ENCODE measurements at regions not wholly inside any gene's neighbourhood (a gene's known extent, or its start where the extent isn't known, plus 50 kb on each side); places are given as distances from the start of the nearest gene placed in this dataset.

DNA sequence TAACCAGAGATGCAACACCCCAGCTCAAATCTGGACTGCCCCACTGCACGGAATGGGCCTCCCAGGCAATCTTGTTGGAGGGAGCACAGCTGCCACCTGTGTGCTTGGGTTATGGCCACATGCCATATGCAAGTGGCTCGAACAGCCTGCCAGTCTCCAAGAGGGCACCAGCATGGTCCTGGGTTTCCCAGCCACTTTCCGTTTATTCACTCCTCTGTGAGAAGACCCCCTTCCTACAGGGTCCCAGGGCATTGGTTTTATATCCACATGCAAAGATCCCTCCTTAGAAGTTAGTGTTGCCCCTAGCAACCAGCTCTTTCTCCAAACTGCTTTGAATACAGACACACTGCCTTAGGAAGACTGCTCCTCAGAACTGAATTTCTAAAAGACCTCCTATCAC, 487.8 kb downstream of the BUD13 start:
- no CpG with 5 or more reads among the region's 3 CpGs for WGBS, 2 donors (ENCODE audit: extremely low coverage in 2 of 2, insufficient read length in 2 of 2, insufficient replicate concordance in 1 of 2)
- Histone ChIP-seq H2BK15ac (ENCODE audit: low read length) (no peak overlapping the region), H3K4ac (ENCODE audit: low read length) (no peak overlapping the region), H3K18ac (ENCODE audit: low read length) (no peak overlapping the region), H4K8ac (ENCODE audit: low read depth, low read length) (no peak overlapping the region), H3K79me1 (ENCODE audit: low read depth, low read length) (no peaks in the 10 kb centered on the region), H3K23ac (ENCODE audit: low read depth, low read length, poor library complexity) (no peak overlapping the region), H2BK12ac (ENCODE audit: low read length) (no peak overlapping the region), H3K9ac (ENCODE audit: low read depth, low read length, poor library complexity) (no peak overlapping the region), H4K91ac (ENCODE audit: low read depth, low read length, poor library complexity) (no peak overlapping the region), H3K4me2 (ENCODE audit: insufficient read depth, low read length, poor library complexity, severe bottlenecking) (no peak overlapping the region), H3K4me1 (ENCODE audit: control insufficient read depth in 2 of 2, insufficient read depth in 1 of 2, low read depth in 1 of 2, low read length in 2 of 2) (peaks cover 0 to 2% of the 10 kb centered on the region in 2 donors), H3K9me3 (replicated peaks in 1 of 2; ENCODE audit: control insufficient read depth in 2 of 2, insufficient read depth in 1 of 2, low read depth in 1 of 2, low read length in 2 of 2) (no peaks in the 10 kb centered on the region), H3K27ac (replicated peaks; ENCODE audit: low read length) (no peak overlapping the region), H3K36me3 (replicated peaks in 1 of 2; ENCODE audit: control insufficient read depth in 2 of 2, insufficient read depth in 2 of 2, low read length in 2 of 2) (no peaks in the 10 kb centered on the region), H2AK5ac (ENCODE audit: low read depth, low read length) (no peak overlapping the region), H3K14ac (ENCODE audit: low read length) (no peak overlapping the region), H2BK5ac (ENCODE audit: low read length) (no peak overlapping the region), H2AFZ (ENCODE audit: low read length) (no peak overlapping the region), H3K4me3 (ENCODE audit: low read length in 2 of 2) (no peak overlapping the region), H3K27me3 (ENCODE audit: control insufficient read depth in 3 of 3, insufficient read depth in 3 of 3, low read depth in 1 of 3, low read length in 3 of 3) (no peaks in the 10 kb centered on the region), H2BK120ac (ENCODE audit: low read depth, low read length) (no peak overlapping the region)
- DNase-seq (ENCODE audit: low spot score) = no peak

DNA sequence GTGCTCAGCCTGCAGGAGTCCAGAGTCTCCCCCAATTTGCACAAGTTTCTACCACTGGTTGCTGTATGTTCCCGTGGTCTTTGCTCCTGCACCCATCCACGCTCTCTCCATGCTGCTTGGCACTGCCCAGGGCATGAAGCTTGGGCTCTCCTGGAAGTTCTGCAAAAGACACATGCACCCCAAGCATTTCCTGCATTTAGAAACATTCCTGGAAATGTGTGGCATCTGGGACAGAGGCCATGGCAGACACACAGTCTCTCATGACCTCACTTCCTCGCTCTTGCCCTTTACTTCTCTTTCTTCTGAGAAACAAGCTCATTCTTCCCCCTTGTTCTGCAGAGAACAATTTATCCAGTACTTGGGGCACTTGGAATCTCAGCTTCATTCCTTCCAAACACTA, 489.5 kb downstream of the BUD13 start:
- Histone ChIP-seq H2AFZ (ENCODE audit: low read length) (no peak overlapping the region), H3K9me3 (replicated peaks in 1 of 2; ENCODE audit: control insufficient read depth in 2 of 2, insufficient read depth in 1 of 2, low read depth in 1 of 2, low read length in 2 of 2) (no peaks in the 10 kb centered on the region), H3K79me1 (ENCODE audit: low read depth, low read length) (no peaks in the 10 kb centered on the region), H2BK5ac (ENCODE audit: low read length) (no peak overlapping the region), H3K4me3 (ENCODE audit: low read length in 2 of 2) (peak overlapping the region in 1 of 2 donors; percentile 3), H3K4me1 (ENCODE audit: control insufficient read depth in 2 of 2, insufficient read depth in 1 of 2, low read depth in 1 of 2, low read length in 2 of 2) (peaks cover 0 to 2% of the 10 kb centered on the region in 2 donors), H3K36me3 (replicated peaks in 1 of 2; ENCODE audit: control insufficient read depth in 2 of 2, insufficient read depth in 2 of 2, low read length in 2 of 2) (no peaks in the 10 kb centered on the region), H4K91ac (ENCODE audit: low read depth, low read length, poor library complexity) (no peak overlapping the region), H3K18ac (ENCODE audit: low read length) (no peak overlapping the region), H3K4ac (ENCODE audit: low read length) (no peak overlapping the region), H2AK5ac (ENCODE audit: low read depth, low read length) (no peak overlapping the region), H2BK120ac (ENCODE audit: low read depth, low read length) (no peak overlapping the region), H3K14ac (ENCODE audit: low read length) (no peak overlapping the region), H3K27me3 (ENCODE audit: control insufficient read depth in 3 of 3, insufficient read depth in 3 of 3, low read depth in 1 of 3, low read length in 3 of 3) (no peaks in the 10 kb centered on the region), H3K4me2 (ENCODE audit: insufficient read depth, low read length, poor library complexity, severe bottlenecking) (no peak overlapping the region), H2BK15ac (ENCODE audit: low read length) (no peak overlapping the region), H3K9ac (ENCODE audit: low read depth, low read length, poor library complexity) (no peak overlapping the region), H4K8ac (ENCODE audit: low read depth, low read length) (no peak overlapping the region), H3K23ac (ENCODE audit: low read depth, low read length, poor library complexity) (no peak overlapping the region), H2BK12ac (ENCODE audit: low read length) (no peak overlapping the region), H3K27ac (replicated peaks; ENCODE audit: low read length) (no peak overlapping the region)
- no peak for DNase-seq (ENCODE audit: low spot score)
- WGBS, 2 donors (ENCODE audit: extremely low coverage in 2 of 2, insufficient read length in 2 of 2, insufficient replicate concordance in 1 of 2) = no CpG with 5 or more reads among the region's 3 CpGs

DNA sequence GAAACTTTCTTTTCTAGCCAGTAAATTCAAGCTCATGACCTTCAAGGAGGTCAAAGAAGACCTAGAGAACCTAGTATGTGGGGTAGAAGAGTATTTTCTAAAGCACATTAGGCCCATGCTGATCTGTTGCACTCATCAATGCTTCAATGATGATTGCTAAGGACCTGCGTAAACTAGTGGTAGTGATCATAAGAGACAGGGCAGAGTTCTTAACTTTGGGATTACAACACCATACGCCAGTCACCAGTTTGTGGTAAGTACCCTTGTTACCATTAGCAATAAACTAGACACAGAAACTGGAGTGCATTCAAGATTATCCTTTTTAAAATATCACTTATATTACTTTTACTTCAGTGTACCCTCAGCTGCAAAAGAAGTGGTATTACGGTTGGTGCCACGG, 490.3 kb downstream of the BUD13 start:
- Histone ChIP-seq H2AFZ (ENCODE audit: low read length) (no peak overlapping the region), H3K27me3 (ENCODE audit: control insufficient read depth in 3 of 3, insufficient read depth in 3 of 3, low read depth in 1 of 3, low read length in 3 of 3) (no peaks in the 10 kb centered on the region), H3K18ac (ENCODE audit: low read length) (no peak overlapping the region), H3K9ac (ENCODE audit: low read depth, low read length, poor library complexity) (no peak overlapping the region), H3K14ac (ENCODE audit: low read length) (no peak overlapping the region), H3K79me1 (ENCODE audit: low read depth, low read length) (no peaks in the 10 kb centered on the region), H4K8ac (ENCODE audit: low read depth, low read length) (no peak overlapping the region), H3K4ac (ENCODE audit: low read length) (no peak overlapping the region), H2BK12ac (ENCODE audit: low read length) (no peak overlapping the region), H2AK5ac (ENCODE audit: low read depth, low read length) (no peak overlapping the region), H3K4me1 (ENCODE audit: control insufficient read depth in 2 of 2, insufficient read depth in 1 of 2, low read depth in 1 of 2, low read length in 2 of 2) (peaks cover 0 to 2% of the 10 kb centered on the region in 2 donors), H2BK5ac (ENCODE audit: low read length) (no peak overlapping the region), H3K4me2 (ENCODE audit: insufficient read depth, low read length, poor library complexity, severe bottlenecking) (no peak overlapping the region), H3K23ac (ENCODE audit: low read depth, low read length, poor library complexity) (no peak overlapping the region), H2BK120ac (ENCODE audit: low read depth, low read length) (no peak overlapping the region), H2BK15ac (ENCODE audit: low read length) (no peak overlapping the region), H3K27ac (replicated peaks; ENCODE audit: low read length) (no peak overlapping the region), H3K4me3 (ENCODE audit: low read length in 2 of 2) (no peak overlapping the region), H3K9me3 (replicated peaks in 1 of 2; ENCODE audit: control insufficient read depth in 2 of 2, insufficient read depth in 1 of 2, low read depth in 1 of 2, low read length in 2 of 2) (no peaks in the 10 kb centered on the region), H3K36me3 (replicated peaks in 1 of 2; ENCODE audit: control insufficient read depth in 2 of 2, insufficient read depth in 2 of 2, low read length in 2 of 2) (no peaks in the 10 kb centered on the region), H4K91ac (ENCODE audit: low read depth, low read length, poor library complexity) (no peak overlapping the region)
- no peak for DNase-seq (ENCODE audit: low spot score)
- WGBS, 2 donors (ENCODE audit: extremely low coverage in 2 of 2, insufficient read length in 2 of 2, insufficient replicate concordance in 1 of 2) = no CpG with 5 or more reads among the region's 4 CpGs

DNA sequence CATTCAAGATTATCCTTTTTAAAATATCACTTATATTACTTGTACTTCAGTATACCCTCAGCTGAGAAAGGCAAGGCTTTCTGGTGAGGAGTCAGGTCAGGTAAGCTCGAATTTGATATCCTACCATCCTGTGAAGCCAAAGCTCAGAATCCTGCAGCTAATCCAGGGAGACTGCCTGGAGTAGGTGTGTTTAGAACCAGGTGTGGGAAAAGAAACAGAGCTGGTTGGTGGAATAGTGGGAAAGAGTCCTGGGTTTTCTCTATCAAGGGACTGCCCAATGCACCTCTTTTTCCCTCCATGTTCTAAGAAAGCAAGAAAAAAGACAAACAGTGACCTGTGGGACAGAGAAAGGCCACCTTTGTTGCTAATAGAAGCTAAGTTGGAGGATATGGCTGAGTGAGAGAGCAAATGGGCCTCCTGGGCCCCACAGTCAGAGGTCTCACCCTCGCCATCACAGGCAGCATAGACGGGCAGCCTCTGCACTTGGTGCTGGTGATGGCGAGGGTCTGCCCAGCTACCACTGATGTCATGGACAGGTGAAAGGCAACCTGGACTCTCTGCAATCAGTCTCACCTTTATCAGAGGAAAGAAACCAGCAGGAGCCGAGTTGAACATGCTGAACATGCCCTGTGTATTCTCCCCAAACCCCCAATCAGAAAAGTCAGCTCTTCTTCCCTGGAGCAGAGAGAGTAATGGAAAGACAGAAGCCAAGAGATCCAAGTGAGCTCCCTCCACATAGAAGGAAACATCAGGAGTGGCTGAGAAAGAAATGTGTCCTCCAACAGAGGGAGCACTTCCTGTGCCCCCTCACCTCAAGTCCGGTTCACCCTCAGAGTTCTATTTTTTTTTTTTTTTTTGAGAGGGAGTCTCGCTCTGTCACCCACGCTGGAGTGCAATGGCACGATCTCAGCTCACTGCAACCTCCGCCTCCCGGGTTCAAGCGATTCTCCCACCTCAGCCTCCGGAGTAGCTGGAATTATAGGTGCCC, 491.3 kb downstream of the BUD13 start:
- H3K23ac ChIP-seq (ENCODE audit: low read depth, low read length, poor library complexity) = no peak overlapping the region
- H3K9ac ChIP-seq (ENCODE audit: low read depth, low read length, poor library complexity) = no peak overlapping the region
- no peaks in the 10 kb centered on the region for H3K27me3 ChIP-seq (ENCODE audit: control insufficient read depth in 3 of 3, insufficient read depth in 3 of 3, low read depth in 1 of 3, low read length in 3 of 3)
- WGBS, 2 donors (ENCODE audit: extremely low coverage in 2 of 2, insufficient read length in 2 of 2, insufficient replicate concordance in 1 of 2) = no CpG with 5 or more reads among the region's 13 CpGs
- H3K18ac ChIP-seq (ENCODE audit: low read length) = no peak overlapping the region
- H4K91ac ChIP-seq (ENCODE audit: low read depth, low read length, poor library complexity) = no peak overlapping the region
- no peak overlapping the region for H3K4me3 ChIP-seq (ENCODE audit: low read length in 2 of 2)
- no peak overlapping the region for H3K27ac ChIP-seq (replicated peaks; ENCODE audit: low read length)
- H3K79me1 ChIP-seq (ENCODE audit: low read depth, low read length) = no peaks in the 10 kb centered on the region
- peaks cover 0 to 2% of the 10 kb centered on the region in 2 donors for H3K4me1 ChIP-seq (ENCODE audit: control insufficient read depth in 2 of 2, insufficient read depth in 1 of 2, low read depth in 1 of 2, low read length in 2 of 2)
- no peak overlapping the region for H3K4me2 ChIP-seq (ENCODE audit: insufficient read depth, low read length, poor library complexity, severe bottlenecking)
- no peak overlapping the region for H2BK120ac ChIP-seq (ENCODE audit: low read depth, low read length)
- H2BK15ac ChIP-seq (ENCODE audit: low read length) = no peak overlapping the region
- H3K14ac ChIP-seq (ENCODE audit: low read length) = no peak overlapping the region
- H3K36me3 ChIP-seq (replicated peaks in 1 of 2; ENCODE audit: control insufficient read depth in 2 of 2, insufficient read depth in 2 of 2, low read length in 2 of 2) = no peaks in the 10 kb centered on the region
- DNase-seq (ENCODE audit: low spot score) = no peak
- H2BK12ac ChIP-seq (ENCODE audit: low read length) = no peak overlapping the region
- H2AFZ ChIP-seq (ENCODE audit: low read length) = no peak overlapping the region
- no peak overlapping the region for H4K8ac ChIP-seq (ENCODE audit: low read depth, low read length)
- H2AK5ac ChIP-seq (ENCODE audit: low read depth, low read length) = no peak overlapping the region
- no peak overlapping the region for H3K4ac ChIP-seq (ENCODE audit: low read length)
- no peaks in the 10 kb centered on the region for H3K9me3 ChIP-seq (replicated peaks in 1 of 2; ENCODE audit: control insufficient read depth in 2 of 2, insufficient read depth in 1 of 2, low read depth in 1 of 2, low read length in 2 of 2)
- H2BK5ac ChIP-seq (ENCODE audit: low read length) = no peak overlapping the region

All from neuronal stem cell (in vitro differentiated cells).